ENCODE measurements at regions not wholly inside any gene's neighbourhood (a gene's known extent, or its start where the extent isn't known, plus 50 kb on each side); places are given as distances from the start of the nearest gene placed in this dataset.

GRCh38 chr4:131026771-131027170, 1930.8 kb downstream of the C4orf33 start:
- no peak for TF ChIP-seq CTCF (IDR thresholded peaks at IDR 0.05)
- TF ChIP-seq ZFX (IDR thresholded peaks at IDR 0.05; ENCODE audit: borderline replicate concordance), result no peak
